Neural crest cell (in vitro differentiated cells): ENCODE measurements at regions not wholly inside any gene's neighbourhood (a gene's known extent, or its start where the extent isn't known, plus 50 kb on each side); places are given as distances from the start of the nearest gene placed in this dataset.

Experiments used
- DNase-seq: peaks from one replicate; pipeline ENCODE4 v3.0.0; 2021; ENCODE audit warnings: low read depth, mixed read lengths, low spot score
- H3K27ac Mint-ChIP-seq: one replicate; pipeline ENCODE4 v1.8.0; 2021; ENCODE audit warnings: mild to moderate bottlenecking, mixed read lengths; ENCODE audit not compliant: unreplicated experiment
- H3K27me3 Mint-ChIP-seq: 2 replicates; pipeline ENCODE4 v1.8.0; 2021; ENCODE audit warnings: low read depth, mild to moderate bottlenecking, mixed read lengths
- H3K36me3 Mint-ChIP-seq: 2 replicates; pipeline ENCODE4 v1.8.0; 2021; ENCODE audit warnings: low read depth, mild to moderate bottlenecking, mixed read lengths
- H3K4me1 Mint-ChIP-seq: 2 replicates; pipeline ENCODE4 v1.8.0; 2021; ENCODE audit warnings: mixed read lengths
- H3K4me3 Mint-ChIP-seq: one replicate; pipeline ENCODE4 v1.8.0; 2021; ENCODE audit warnings: mild to moderate bottlenecking, mixed read lengths
- H3K9me3 Mint-ChIP-seq: 2 replicates; pipeline ENCODE4 v1.8.0; 2021; ENCODE audit warnings: mixed read lengths
- TF ChIP-seq, protein P1 (sequence below): fragments of 200-600 bp; sonication (generic); conservative IDR thresholded peaks from 2 replicates; pipeline ENCODE4 v1.5.0; 2021; ENCODE audit warnings: antibody characterized with exemption, mild to moderate bottlenecking

DNA sequence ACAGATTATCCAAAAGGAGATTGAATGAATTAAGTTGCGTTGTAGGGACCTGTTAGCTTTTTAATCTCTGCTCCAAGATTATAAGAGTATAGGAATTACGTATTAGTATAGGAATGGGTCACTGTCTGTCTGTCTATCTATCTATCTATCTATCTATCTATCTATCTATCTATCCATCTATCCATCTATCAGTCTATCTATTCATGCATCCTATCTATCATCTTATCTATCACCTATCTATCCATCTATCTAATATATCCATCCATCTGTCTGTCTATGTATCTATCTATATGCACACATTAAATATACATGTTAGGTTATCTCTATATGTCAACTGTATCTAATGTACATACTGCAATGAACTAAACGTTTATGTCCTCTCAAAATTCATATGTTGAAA, 255.8 kb downstream of the LPIN1 start:
- H3K36me3 Mint-ChIP-seq, result peaks cover 2% of the 10 kb centered on the region
- H3K4me1 Mint-ChIP-seq, result peaks cover 14% of the 10 kb centered on the region
- peaks cover 8% of the 10 kb centered on the region for H3K9me3 Mint-ChIP-seq
- H3K4me3 Mint-ChIP-seq, result no peak overlapping the region
- DNase-seq, result no peak
- no peak overlapping the region for H3K27ac Mint-ChIP-seq
- TF ChIP-seq, protein P1, sequence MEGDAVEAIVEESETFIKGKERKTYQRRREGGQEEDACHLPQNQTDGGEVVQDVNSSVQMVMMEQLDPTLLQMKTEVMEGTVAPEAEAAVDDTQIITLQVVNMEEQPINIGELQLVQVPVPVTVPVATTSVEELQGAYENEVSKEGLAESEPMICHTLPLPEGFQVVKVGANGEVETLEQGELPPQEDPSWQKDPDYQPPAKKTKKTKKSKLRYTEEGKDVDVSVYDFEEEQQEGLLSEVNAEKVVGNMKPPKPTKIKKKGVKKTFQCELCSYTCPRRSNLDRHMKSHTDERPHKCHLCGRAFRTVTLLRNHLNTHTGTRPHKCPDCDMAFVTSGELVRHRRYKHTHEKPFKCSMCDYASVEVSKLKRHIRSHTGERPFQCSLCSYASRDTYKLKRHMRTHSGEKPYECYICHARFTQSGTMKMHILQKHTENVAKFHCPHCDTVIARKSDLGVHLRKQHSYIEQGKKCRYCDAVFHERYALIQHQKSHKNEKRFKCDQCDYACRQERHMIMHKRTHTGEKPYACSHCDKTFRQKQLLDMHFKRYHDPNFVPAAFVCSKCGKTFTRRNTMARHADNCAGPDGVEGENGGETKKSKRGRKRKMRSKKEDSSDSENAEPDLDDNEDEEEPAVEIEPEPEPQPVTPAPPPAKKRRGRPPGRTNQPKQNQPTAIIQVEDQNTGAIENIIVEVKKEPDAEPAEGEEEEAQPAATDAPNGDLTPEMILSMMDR, result no peak
- no peaks in the 10 kb centered on the region for H3K27me3 Mint-ChIP-seq

DNA sequence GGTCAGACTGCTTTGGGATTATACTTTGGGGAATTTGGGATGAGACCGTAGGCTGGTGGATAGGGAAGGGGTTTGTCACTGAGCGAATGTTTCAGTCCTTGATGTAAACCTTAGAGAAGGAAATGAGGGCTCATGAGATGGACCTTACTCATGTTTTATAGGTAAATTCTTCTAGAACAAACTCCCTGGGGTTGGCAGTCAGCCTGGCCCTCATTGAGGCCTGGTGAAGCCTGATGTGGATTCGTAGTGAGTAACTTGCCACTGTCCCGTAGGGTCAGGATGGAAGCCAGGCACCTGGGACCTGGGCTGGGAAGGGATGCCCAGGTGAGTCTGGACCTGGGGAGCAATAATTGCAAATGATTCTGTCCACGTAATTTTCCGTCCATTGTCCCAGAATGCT, 258.3 kb downstream of the LPIN1 start:
- Mint-ChIP-seq H3K27me3 (no peaks in the 10 kb centered on the region), H3K36me3 (peaks cover 2% of the 10 kb centered on the region), H3K9me3 (peaks cover 5% of the 10 kb centered on the region), H3K27ac (no peak overlapping the region), H3K4me3 (no peak overlapping the region), H3K4me1 (peaks cover 21% of the 10 kb centered on the region)
- DNase-seq, result no peak
- TF ChIP-seq, protein P1, result no peak

DNA sequence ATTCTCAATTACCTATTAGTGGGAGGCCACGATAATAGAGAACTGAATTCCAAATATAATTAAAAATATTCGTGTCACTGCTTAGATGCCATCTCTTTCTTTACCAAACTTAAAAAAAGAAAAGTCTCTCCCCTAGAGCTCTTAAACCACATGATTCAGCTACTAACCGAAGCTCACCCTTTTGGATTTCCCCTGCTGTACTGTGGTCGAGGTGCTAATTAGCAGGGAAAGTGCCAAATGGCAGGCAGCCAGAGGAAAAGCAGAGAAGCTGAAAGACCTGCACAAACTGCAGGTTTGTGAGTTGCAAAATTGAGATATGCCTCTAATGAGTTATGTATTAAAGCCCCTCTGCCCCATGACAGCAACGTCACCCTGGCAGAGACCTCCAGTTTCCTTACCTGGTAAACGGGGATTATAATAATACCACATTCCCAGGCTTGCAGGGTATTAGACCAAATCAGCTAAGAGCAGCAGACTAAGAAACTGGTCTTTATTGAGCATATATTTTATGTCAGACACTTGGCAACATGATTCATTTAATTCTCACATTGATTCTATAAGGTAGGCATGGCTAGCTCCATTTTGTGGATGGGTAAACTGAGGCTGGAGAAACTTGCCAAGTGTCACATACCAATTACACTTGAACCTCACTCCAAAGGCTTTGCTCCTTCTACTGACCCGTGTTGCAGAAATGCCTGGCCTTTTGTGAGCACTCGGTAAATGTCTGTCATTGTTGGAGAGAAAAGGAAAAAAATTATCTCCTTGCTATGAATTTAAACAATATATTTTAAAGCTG, 259.7 kb downstream of the LPIN1 start:
- TF ChIP-seq, protein P1, result no peak
- Mint-ChIP-seq H3K9me3 (peaks cover 5% of the 10 kb centered on the region), H3K4me3 (no peak overlapping the region), H3K36me3 (peaks cover 2% of the 10 kb centered on the region), H3K4me1 (peaks cover 22% of the 10 kb centered on the region), H3K27me3 (no peaks in the 10 kb centered on the region), H3K27ac (peak overlapping the region; percentile 90)
- DNase-seq, result no peak

DNA sequence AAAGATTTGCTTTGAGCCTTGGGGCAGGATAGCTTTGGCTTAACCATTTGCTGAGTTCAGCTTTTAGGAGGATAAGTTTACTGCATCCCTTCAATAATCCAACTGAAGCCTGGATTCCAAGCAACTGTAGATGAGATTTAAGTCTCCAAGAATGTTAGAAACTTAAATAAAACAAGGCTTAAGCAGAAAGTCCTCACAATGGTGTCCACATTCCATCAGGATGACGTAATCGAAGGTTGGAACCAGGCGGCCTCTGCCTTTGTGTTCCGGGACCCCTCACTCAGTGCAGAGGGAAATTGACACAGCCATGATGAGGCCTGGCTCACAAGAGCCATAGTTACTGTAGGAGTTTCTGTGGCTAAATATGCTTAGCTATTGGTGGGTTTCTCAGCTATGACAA, 260.4 kb downstream of the LPIN1 start:
- no peaks in the 10 kb centered on the region for H3K27me3 Mint-ChIP-seq
- H3K27ac Mint-ChIP-seq, result peak overlapping the region; percentile 90
- TF ChIP-seq, protein P1, result no peak

DNA sequence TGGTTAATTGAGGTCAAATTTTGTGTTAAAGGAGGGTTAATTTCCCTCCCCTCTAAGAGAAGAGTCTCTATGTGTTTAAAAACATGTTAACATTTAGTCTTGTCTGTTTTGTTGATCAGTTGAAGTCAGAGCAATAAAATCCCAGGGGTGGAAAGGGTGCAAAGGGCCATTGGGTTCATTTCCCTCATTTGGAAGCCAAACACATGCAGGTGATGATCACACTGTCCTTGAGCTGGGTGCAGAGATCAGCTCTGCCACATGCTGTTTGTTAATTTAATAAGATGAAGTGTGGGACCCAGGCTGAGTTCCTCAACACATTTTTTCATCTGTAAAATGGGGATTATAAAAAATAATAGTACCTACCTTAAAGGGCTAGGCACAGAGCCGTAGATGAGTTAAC, 260.9 kb downstream of the LPIN1 start:
- Mint-ChIP-seq H3K4me3 (no peak overlapping the region), H3K27me3 (no peaks in the 10 kb centered on the region), H3K4me1 (peaks cover 22% of the 10 kb centered on the region), H3K27ac (peak overlapping the region; percentile 90), H3K9me3 (peaks cover 1% of the 10 kb centered on the region), H3K36me3 (peaks cover 1% of the 10 kb centered on the region)
- TF ChIP-seq, protein P1, result no peak
- DNase-seq, result no peak

More for the DNA sequence above, 260.4 kb downstream of the LPIN1 start:
- Mint-ChIP-seq H3K4me3 (no peak overlapping the region), H3K4me1 (peaks cover 22% of the 10 kb centered on the region), H3K36me3 (peaks cover 2% of the 10 kb centered on the region), H3K9me3 (peaks cover 5% of the 10 kb centered on the region)
- peak; percentile 36 for DNase-seq
